RWPE2 (cell line): ENCODE measurements at regions not wholly inside any gene's neighbourhood (a gene's known extent, or its start where the extent isn't known, plus 50 kb on each side); places are given as distances from the start of the nearest gene placed in this dataset.

ENCODE experiments used
- ATAC-seq: fragments of 200-7000 bp; cut with Tn5 transposase; 3 replicates; pipeline ENCODE4 v1.9.1; 2021; ENCODE audit warnings: low read depth
- DNase-seq: peaks from one replicate; pipeline ENCODE4 v3.0.0-alpha.2; 2020; ENCODE audit warnings: low spot score
- H3K27ac ChIP-seq: fragments of 450-650 bp; 2 replicates; pipeline ENCODE4 v1.5.1; 2017; ENCODE audit warnings: mild to moderate bottlenecking; ENCODE audit not compliant: poor library complexity, severe bottlenecking
- H3K27me3 ChIP-seq: fragments of 250-450 bp; sonication (Bioruptor Pico); 2 replicates; pipeline ENCODE4 v1.5.1; 2021; ENCODE audit warnings: mild to moderate bottlenecking, moderate library complexity; ENCODE audit not compliant: insufficient read depth, poor library complexity, severe bottlenecking
- H3K36me3 ChIP-seq: fragments of 250-450 bp; sonication (Bioruptor Pico); 2 replicates; pipeline ENCODE4 v1.5.1; 2020; ENCODE audit warnings: low read depth, mild to moderate bottlenecking, moderate library complexity
- H3K4me1 ChIP-seq: fragments of 250-450 bp; sonication (Bioruptor Pico); 2 replicates; pipeline ENCODE4 v1.5.1; 2021; ENCODE audit warnings: mild to moderate bottlenecking, moderate library complexity; ENCODE audit not compliant: insufficient read depth, poor library complexity, severe bottlenecking
- H3K4me3 ChIP-seq: fragments of 250-450 bp; sonication (Bioruptor Pico); 2 replicates; pipeline ENCODE4 v1.5.1; 2021; ENCODE audit warnings: mild to moderate bottlenecking, moderate library complexity; ENCODE audit not compliant: severe bottlenecking
- H3K9me3 ChIP-seq: fragments of 250-450 bp; sonication (Bioruptor Pico); 2 replicates; pipeline ENCODE4 v1.5.1; 2021; ENCODE audit warnings: mild to moderate bottlenecking, moderate library complexity; ENCODE audit not compliant: severe bottlenecking
- TF ChIP-seq, protein P1 (sequence below): fragments of 450-650 bp; IDR thresholded peaks from one replicate; pipeline ENCODE4 v1.5.1; 2017; ENCODE audit warnings: mild to moderate bottlenecking, moderate library complexity; ENCODE audit not compliant: poor library complexity, severe bottlenecking

DNA sequence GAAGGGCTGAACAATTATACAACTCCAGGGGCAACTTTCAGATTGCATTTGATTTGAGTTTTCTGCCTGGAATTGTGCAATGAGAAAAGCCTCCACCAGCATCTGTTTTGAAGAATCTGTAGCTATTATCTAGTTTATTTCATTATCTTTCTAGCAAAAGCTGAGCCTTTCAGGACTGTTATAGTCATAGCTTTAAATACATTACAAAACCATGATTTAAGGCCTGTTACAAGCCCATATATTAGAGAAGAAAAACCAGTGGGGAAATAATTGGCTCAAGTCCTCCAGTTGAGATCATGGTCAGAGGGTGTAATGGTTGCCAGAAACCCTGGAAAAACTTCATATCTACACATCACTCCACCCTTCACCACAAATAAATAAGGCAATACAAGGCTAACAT is 676.2 kb downstream of the HDGFL1 start:
- no peak overlapping the region for H3K4me3 ChIP-seq
- H3K27me3 ChIP-seq: no peaks in the 10 kb centered on the region
- H3K36me3 ChIP-seq: no peaks in the 10 kb centered on the region
- no peaks in the 10 kb centered on the region for H3K4me1 ChIP-seq
- H3K27ac ChIP-seq: no peak overlapping the region
- H3K9me3 ChIP-seq: no peaks in the 10 kb centered on the region
- ATAC-seq (no peak), DNase-seq (no peak)
- TF ChIP-seq, protein P1, sequence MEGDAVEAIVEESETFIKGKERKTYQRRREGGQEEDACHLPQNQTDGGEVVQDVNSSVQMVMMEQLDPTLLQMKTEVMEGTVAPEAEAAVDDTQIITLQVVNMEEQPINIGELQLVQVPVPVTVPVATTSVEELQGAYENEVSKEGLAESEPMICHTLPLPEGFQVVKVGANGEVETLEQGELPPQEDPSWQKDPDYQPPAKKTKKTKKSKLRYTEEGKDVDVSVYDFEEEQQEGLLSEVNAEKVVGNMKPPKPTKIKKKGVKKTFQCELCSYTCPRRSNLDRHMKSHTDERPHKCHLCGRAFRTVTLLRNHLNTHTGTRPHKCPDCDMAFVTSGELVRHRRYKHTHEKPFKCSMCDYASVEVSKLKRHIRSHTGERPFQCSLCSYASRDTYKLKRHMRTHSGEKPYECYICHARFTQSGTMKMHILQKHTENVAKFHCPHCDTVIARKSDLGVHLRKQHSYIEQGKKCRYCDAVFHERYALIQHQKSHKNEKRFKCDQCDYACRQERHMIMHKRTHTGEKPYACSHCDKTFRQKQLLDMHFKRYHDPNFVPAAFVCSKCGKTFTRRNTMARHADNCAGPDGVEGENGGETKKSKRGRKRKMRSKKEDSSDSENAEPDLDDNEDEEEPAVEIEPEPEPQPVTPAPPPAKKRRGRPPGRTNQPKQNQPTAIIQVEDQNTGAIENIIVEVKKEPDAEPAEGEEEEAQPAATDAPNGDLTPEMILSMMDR: no peak

DNA sequence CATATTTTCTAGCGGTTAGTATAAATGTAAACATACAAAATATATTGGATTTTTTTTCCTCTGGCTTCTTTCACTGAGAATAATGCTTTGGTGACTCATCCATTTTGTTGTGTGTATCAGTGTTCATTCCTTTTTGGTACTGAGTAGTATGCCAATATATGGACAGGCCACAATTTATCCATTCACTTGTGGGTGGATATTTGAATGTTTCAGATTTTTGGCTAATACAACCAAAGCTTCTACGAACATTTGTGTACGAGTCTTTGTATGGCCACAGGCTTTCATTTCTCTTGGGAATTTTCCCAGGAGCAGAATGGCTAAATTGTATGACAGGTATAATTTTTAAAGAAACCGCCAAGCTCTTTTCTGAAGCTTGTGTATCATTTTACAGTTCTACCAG is 677.5 kb downstream of the HDGFL1 start:
- H3K9me3 ChIP-seq: no peaks in the 10 kb centered on the region
- H3K27me3 ChIP-seq: no peaks in the 10 kb centered on the region
- no peaks in the 10 kb centered on the region for H3K4me1 ChIP-seq
- H3K27ac ChIP-seq: no peak overlapping the region
- no peak for ATAC-seq
- TF ChIP-seq, protein P1: no peak
- no peak for DNase-seq
- H3K36me3 ChIP-seq: no peaks in the 10 kb centered on the region
- H3K4me3 ChIP-seq: no peak overlapping the region

DNA sequence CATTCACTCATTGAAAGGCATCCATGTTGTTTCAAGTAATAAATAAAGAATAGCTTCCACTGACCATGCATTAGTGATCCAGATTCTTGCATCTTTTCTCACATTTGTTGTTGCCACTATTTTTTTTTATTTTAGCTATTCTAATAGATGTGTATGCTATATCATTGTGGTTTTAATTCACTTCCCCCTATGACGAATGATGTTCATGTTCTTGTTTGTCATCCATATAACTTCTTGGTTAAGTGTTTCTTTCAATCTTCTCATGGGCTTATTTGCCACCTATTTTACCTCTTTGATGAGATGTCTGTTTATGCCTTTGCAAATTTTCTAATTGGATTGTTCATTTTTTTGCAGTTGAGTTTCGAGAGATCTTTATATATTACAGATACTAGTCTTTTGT is 681.2 kb downstream of the HDGFL1 start:
- ATAC-seq (no peak), DNase-seq (no peak)
- no peaks in the 10 kb centered on the region for H3K27me3 ChIP-seq
- no peaks in the 10 kb centered on the region for H3K4me1 ChIP-seq
- TF ChIP-seq, protein P1: no peak
- H3K9me3 ChIP-seq: no peaks in the 10 kb centered on the region
- no peaks in the 10 kb centered on the region for H3K36me3 ChIP-seq
- no peak overlapping the region for H3K4me3 ChIP-seq
- H3K27ac ChIP-seq: no peak overlapping the region

DNA sequence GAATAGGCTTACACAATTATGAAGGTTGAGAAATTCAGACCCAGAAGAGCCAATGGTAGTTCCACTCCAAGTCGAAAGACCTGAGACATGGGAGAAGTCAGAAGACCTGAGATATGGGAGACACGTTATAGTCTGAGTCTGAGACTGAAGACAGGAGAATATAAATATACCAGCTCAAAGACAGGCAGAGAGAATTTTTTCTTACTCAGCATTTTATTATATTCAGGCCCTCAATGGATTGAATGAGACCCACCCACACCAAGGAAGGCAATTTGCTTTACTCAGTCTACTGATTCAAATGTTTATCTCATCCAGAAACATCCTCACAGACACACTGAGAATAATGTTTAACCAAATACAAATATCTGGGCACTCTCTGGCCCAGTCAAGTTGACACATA is 693.5 kb downstream of the HDGFL1 start:
- Histone ChIP-seq H3K27me3 (no peaks in the 10 kb centered on the region), H3K4me1 (no peaks in the 10 kb centered on the region), H3K4me3 (no peak overlapping the region), H3K9me3 (no peaks in the 10 kb centered on the region), H3K36me3 (no peaks in the 10 kb centered on the region), H3K27ac (no peak overlapping the region)
- ATAC-seq (no peak), DNase-seq (no peak)
- TF ChIP-seq, protein P1: no peak

DNA sequence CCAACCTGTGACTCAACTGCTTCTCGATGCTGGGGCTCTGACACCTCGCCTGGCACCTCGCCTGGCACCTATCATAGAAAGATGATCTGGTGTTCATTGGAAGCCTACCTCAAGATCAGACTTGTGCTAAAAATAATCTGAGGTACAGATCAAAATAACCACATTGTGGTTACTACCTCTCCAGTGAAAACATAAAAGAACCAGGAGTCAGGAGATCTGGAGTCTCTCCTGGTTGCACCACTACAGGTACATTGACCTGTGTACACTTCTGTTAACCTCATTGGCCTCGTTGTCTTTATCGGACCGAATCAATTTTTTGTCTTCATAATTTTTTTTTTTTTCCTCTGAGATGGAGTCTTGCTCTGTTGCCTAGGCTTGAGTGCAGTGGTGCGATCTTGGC is 695.9 kb downstream of the HDGFL1 start:
- no peaks in the 10 kb centered on the region for H3K27me3 ChIP-seq
- H3K36me3 ChIP-seq: no peaks in the 10 kb centered on the region
- H3K9me3 ChIP-seq: no peaks in the 10 kb centered on the region
- ATAC-seq (no peak), DNase-seq (no peak)
- H3K27ac ChIP-seq: no peak overlapping the region
- H3K4me3 ChIP-seq: no peak overlapping the region
- TF ChIP-seq, protein P1: no peak
- no peaks in the 10 kb centered on the region for H3K4me1 ChIP-seq
